ENCODE measurements at regions not wholly inside any gene's neighbourhood (a gene's known extent, or its start where the extent isn't known, plus 50 kb on each side); places are given as distances from the start of the nearest gene placed in this dataset.

DNA sequence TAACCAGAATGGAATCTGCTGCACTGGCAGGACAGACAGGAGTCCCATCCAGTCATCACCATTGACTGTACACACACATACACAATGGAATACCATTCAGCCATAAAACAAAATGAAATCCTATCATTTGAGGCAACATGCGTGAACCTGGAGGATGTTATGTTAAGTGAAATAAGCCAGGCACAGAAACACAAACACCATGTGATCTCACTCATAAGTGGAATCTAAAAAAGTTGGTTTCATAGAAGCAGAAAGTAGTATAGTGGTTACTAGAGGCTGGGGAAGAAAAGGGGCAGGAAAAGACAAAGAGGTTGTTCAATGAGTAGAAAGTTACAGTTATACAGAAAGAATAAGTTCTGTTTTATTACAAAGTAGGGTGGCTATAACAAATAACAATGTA lies 884.0 kb upstream of the ACO1 start:
- TF ChIP-seq POLR2AphosphoS5 (IDR thresholded peaks at IDR 0.05; ENCODE audit: low read depth, low read length) (no peak), NR2C2 (CRISPR knock-in tag; IDR thresholded peaks at IDR 0.05; ENCODE audit: borderline replicate concordance) (no peak), ZNF136 (CRISPR knock-in tag; IDR thresholded peaks at IDR 0.05; ENCODE audit: low read depth) (no peak), ATF1 (CRISPR knock-in tag; IDR thresholded peaks at IDR 0.05) (no peak), POLR2A (IDR thresholded peaks at IDR 0.05; ENCODE audit: insufficient read depth in 1 of 2, low read depth in 2 of 2, low read length in 2 of 2) (no peak), ZNF564 (CRISPR knock-in tag; IDR thresholded peaks at IDR 0.05) (no peak), NBN (conservative IDR thresholded peaks at IDR 0.05) (no peak)
